ENCODE measurements at regions not wholly inside any gene's neighbourhood (a gene's known extent, or its start where the extent isn't known, plus 50 kb on each side); places are given as distances from the start of the nearest gene placed in this dataset.

DNA sequence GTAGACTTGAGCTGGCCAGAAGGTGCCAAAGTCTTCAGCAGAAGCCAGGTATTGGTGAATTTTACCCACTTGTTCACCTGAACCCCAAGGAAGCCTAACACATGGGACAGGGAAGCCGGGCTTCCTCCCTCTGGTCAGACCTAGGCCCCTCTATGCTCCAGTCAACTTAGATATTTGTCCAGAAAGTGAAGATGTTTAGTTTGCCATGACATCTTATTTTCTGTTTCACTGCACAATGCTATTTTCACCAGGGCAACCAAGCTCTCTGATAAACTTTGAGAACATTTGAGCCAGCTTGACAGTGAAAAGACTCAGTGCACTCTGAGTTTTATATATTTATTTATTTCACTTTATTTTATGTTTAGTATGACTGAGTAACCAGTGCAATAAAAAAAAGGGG lies 71.0 kb downstream of the SOX14 start:
- CTCF ChIA-PET (ENCODE audit: partially characterized antibody), result interaction anchor here (0.8 kb wide), 1 partner anchor 34 kb away, joined by 3 read pairs; no protein-coding TSS in a partner anchor
- no peaks in the 10 kb centered on the region for H3K36me3 ChIP-seq (ENCODE audit: control insufficient read depth in 2 of 4, insufficient read depth in 4 of 4, low read length in 3 of 4)
- H3K23ac ChIP-seq (ENCODE audit: insufficient read length), result no peak overlapping the region
- H4K20me1 ChIP-seq (replicated peaks in 1 of 2; ENCODE audit: control insufficient read depth in 1 of 2, insufficient read depth in 2 of 2, low read length in 2 of 2), result no peaks in the 10 kb centered on the region
- no peak overlapping the region for H3K27ac ChIP-seq (ENCODE audit: low read depth, low read length)
- no peak overlapping the region for H2BK15ac ChIP-seq (ENCODE audit: low read length)
- H3K9me3 ChIP-seq (ENCODE audit: insufficient read depth in 2 of 2, low read depth in 1 of 2, low read length in 1 of 2), result peaks cover 0 to 5% of the 10 kb centered on the region in 2 experiments; a peak in 1 of 4 replicates
- 92% methylated on average over 1 of the region's 1 CpG; no CpG with 5 or more reads in 1 of the 2 experiments for WGBS, 2 experiments (ENCODE audit: extremely low coverage in 1 of 2, insufficient coverage in 1 of 2, insufficient read length in 1 of 2, insufficient replicate concordance in 2 of 2, low coverage in 1 of 2, low lambda C conversion rate in 2 of 2, missing lambda C conversion rate in 1 of 2)
- H2BK5ac ChIP-seq (ENCODE audit: low read depth, low read length), result no peak overlapping the region
- no peak overlapping the region for H2BK20ac ChIP-seq (ENCODE audit: low read length)
- no peak overlapping the region for H3K18ac ChIP-seq (ENCODE audit: extremely low read depth, low read length)
- no peak overlapping the region for H2BK120ac ChIP-seq (replicated peaks; ENCODE audit: low read depth, low read length)
- H4K5ac ChIP-seq (ENCODE audit: insufficient read length, low read depth, low read length), result no peak overlapping the region
- H2BK12ac ChIP-seq (ENCODE audit: low read depth, low read length), result no peak overlapping the region
- no peak overlapping the region for H3K14ac ChIP-seq (ENCODE audit: insufficient read length)
- POLR2A ChIA-PET (ENCODE audit: partially characterized antibody), result no interaction called here
- no peak for DNase-seq (ENCODE audit: low read depth in 1 of 2, low spot score in 2 of 2)
- no peaks in the 10 kb centered on the region for H3K79me1 ChIP-seq (ENCODE audit: low read depth, low read length)
- H2AK5ac ChIP-seq (ENCODE audit: low read depth, low read length), result no peak overlapping the region
- no peak overlapping the region for H3K4me2 ChIP-seq (ENCODE audit: insufficient read depth in 1 of 2, low read depth in 2 of 2, low read length in 2 of 2)
- H3K4ac ChIP-seq (replicated peaks; ENCODE audit: insufficient read length, low read depth, low read length), result no peak overlapping the region
- no peaks in the 10 kb centered on the region for H3K79me2 ChIP-seq (ENCODE audit: control insufficient read depth in 1 of 2, insufficient read depth in 2 of 2, low read length in 2 of 2)
- H3K27me3 ChIP-seq (replicated peaks in 1 of 4; ENCODE audit: control insufficient read depth in 3 of 4, extremely low read depth in 1 of 4, insufficient read depth in 3 of 4, low read length in 3 of 4), result no peaks in the 10 kb centered on the region
- FAIRE-seq, result no peak
- H3K4me1 ChIP-seq (replicated peaks in 1 of 4; ENCODE audit: control insufficient read depth in 3 of 4, insufficient read depth in 4 of 4, low read length in 3 of 4), result no peaks in the 10 kb centered on the region
- no peak overlapping the region for H4K8ac ChIP-seq (ENCODE audit: extremely low read depth, insufficient read depth, low read length)
- H3K56ac ChIP-seq (replicated peaks; ENCODE audit: insufficient read length, low read depth, low read length), result no peak overlapping the region
- no peak overlapping the region for H2AFZ ChIP-seq (ENCODE audit: low read length)
- H3K23me2 ChIP-seq (ENCODE audit: low read depth, low read length), result no peaks in the 10 kb centered on the region
- H3K4me3 ChIP-seq (ENCODE audit: extremely low read depth in 1 of 4, insufficient read depth in 2 of 4, low read depth in 3 of 4, low read length in 4 of 4), result no peak overlapping the region
- H4K91ac ChIP-seq (replicated peaks; ENCODE audit: insufficient read length, low read length), result no peak overlapping the region
- H3K9ac ChIP-seq (replicated peaks in 1 of 4; ENCODE audit: extremely low read depth in 1 of 4, low read depth in 3 of 4, low read length in 3 of 4), result no peak overlapping the region
- TF ChIP-seq SP4 (IDR thresholded peaks at IDR 0.05; ENCODE audit: low read length) (no peak), ZNF274 (IDR thresholded peaks at IDR 0.05; ENCODE audit: borderline replicate concordance, extremely low read depth, low read length) (no peak), SIX5 (IDR thresholded peaks at IDR 0.05; ENCODE audit: low read depth, low read length) (no peak), SIRT6 (IDR thresholded peaks at IDR 0.05; ENCODE audit: low read length) (no peak), CREB1 (IDR thresholded peaks at IDR 0.05) (no peak), MAFK (IDR thresholded peaks at IDR 0.05; ENCODE audit: low read depth, low read length) (no peak), EP300 (IDR thresholded peaks at IDR 0.05; ENCODE audit: borderline replicate concordance in 1 of 2, low read depth in 2 of 2, low read length in 2 of 2) (no peak), TBP (IDR thresholded peaks at IDR 0.05; ENCODE audit: low read depth, low read length) (no peak), RFX5 (IDR thresholded peaks at IDR 0.05; ENCODE audit: borderline replicate concordance, low read depth, low read length) (no peak), SAP30 (IDR thresholded peaks at IDR 0.05; ENCODE audit: insufficient read depth, insufficient replicate concordance, low read length) (no peak), TAF7 (optimal IDR thresholded peaks at IDR 0.05; ENCODE audit: borderline replicate concordance, low read depth, low read length) (no peak), RXRA (IDR thresholded peaks at IDR 0.05; ENCODE audit: insufficient read depth, low read depth, low read length) (no peak), RBBP5 (IDR thresholded peaks at IDR 0.05; ENCODE audit: borderline replicate concordance, low read depth, low read length) (no peak), KDM5A (IDR thresholded peaks at IDR 0.05; ENCODE audit: low read length) (no peak), SUZ12 (IDR thresholded peaks at IDR 0.05; ENCODE audit: low read length) (no peak), SP2 (IDR thresholded peaks at IDR 0.05; ENCODE audit: low read length) (no peak)

Measured in H1 (cell line).